SK-MEL-5 (cell line): ENCODE measurements at regions not wholly inside any gene's neighbourhood (a gene's known extent, or its start where the extent isn't known, plus 50 kb on each side); places are given as distances from the start of the nearest gene placed in this dataset.

Experiments used
- DNase-seq: peaks from one replicate; pipeline ENCODE4 v3.0.0-alpha.2; 2016; ENCODE audit warnings: low read depth, low spot score
- in situ Hi-C: cut with HindIII; loops from 2 replicates; pipeline ENCODE4 v1.10.0; 2016; ENCODE audit warnings: low sequenced_read_pairs, high pct_unique_total_duplicates, low pct_unique_long_range_greater_than_20kb

- DNase-seq = peak; percentile 86
- in situ Hi-C loops = no loop called here
These were observed 108.3 kb upstream of the PHACTR3 start for GRCh38 chr20:59495894-59496510.

- in situ Hi-C loops = no loop called here
- DNase-seq = no peak
These were observed 106.0 kb upstream of the PHACTR3 start for GRCh38 chr20:59498291-59498690.

- in situ Hi-C loops = no loop called here
- no peak for DNase-seq
These were observed 104.5 kb upstream of the PHACTR3 start for GRCh38 chr20:59499863-59500262.

GRCh38 chr20:59508729-59509128 lies 95.6 kb upstream of the PHACTR3 start:
- in situ Hi-C loops = no loop called here
- no peak for DNase-seq

GRCh38 chr20:59512651-59513050 lies 91.7 kb upstream of the PHACTR3 start:
- in situ Hi-C loops = no loop called here
- no peak for DNase-seq

GRCh38 chr20:59514554-59514953 lies 89.8 kb upstream of the PHACTR3 start:
- in situ Hi-C loops = no loop called here
- DNase-seq = no peak

- in situ Hi-C loops = no loop called here
- peak; percentile 88 for DNase-seq
These were observed 89.1 kb upstream of the PHACTR3 start for GRCh38 chr20:59515013-59515905.

GRCh38 chr20:59515906-59516209 lies 88.5 kb upstream of the PHACTR3 start:
- DNase-seq = no peak
- in situ Hi-C loops = no loop called here

GRCh38 chr20:59518881-59519706 lies 85.2 kb upstream of the PHACTR3 start:
- in situ Hi-C loops = no loop called here
- DNase-seq = peak; percentile 78

GRCh38 chr20:59519707-59520014 lies 84.7 kb upstream of the PHACTR3 start:
- DNase-seq = no peak
- in situ Hi-C loops = no loop called here

GRCh38 chr20:59520814-59521213 lies 83.5 kb upstream of the PHACTR3 start:
- no peak for DNase-seq
- in situ Hi-C loops = no loop called here

GRCh38 chr20:59525500-59526241 lies 78.7 kb upstream of the PHACTR3 start:
- DNase-seq = peak; percentile 80
- in situ Hi-C loops = no loop called here

GRCh38 chr20:59526242-59527225 lies 77.8 kb upstream of the PHACTR3 start:
- peak; percentile 51 for DNase-seq
- in situ Hi-C loops = no loop called here

GRCh38 chr20:59530782-59531181 lies 73.6 kb upstream of the PHACTR3 start:
- in situ Hi-C loops = no loop called here

GRCh38 chr20:59537991-59538390 lies 66.3 kb upstream of the PHACTR3 start:
- in situ Hi-C loops = no loop called here

More at GRCh38 chr20:59530782-59531181, 73.6 kb upstream of the PHACTR3 start:
- no peak for DNase-seq

GRCh38 chr20:59547596-59547995 lies 56.7 kb upstream of the PHACTR3 start:
- DNase-seq = no peak
- in situ Hi-C loops = no loop called here

More at GRCh38 chr20:59537991-59538390, 66.3 kb upstream of the PHACTR3 start:
- no peak for DNase-seq
